22Rv1 (cell line): ENCODE measurements at regions not wholly inside any gene's neighbourhood (a gene's known extent, or its start where the extent isn't known, plus 50 kb on each side); places are given as distances from the start of the nearest gene placed in this dataset.

Experiments used
- H3K27ac ChIP-seq: fragments of 450-650 bp; 2 replicates; pipeline ENCODE4 v1.5.1; 2017
- CTCF ChIP-seq: fragments of 450-650 bp; IDR thresholded peaks from 2 replicates; pipeline ENCODE4 v1.5.1; 2017; ENCODE audit warnings: mild to moderate bottlenecking
- ZFX ChIP-seq: fragments of 450-650 bp; IDR thresholded peaks from 2 replicates; pipeline ENCODE4 v1.6.1; 2017; ENCODE audit warnings: antibody characterized with exemption, borderline replicate concordance

GRCh38 chr1:59146056-59146455 is 150.8 kb upstream of the FGGY start:
- no peak for TF ChIP-seq ZFX

DNA sequence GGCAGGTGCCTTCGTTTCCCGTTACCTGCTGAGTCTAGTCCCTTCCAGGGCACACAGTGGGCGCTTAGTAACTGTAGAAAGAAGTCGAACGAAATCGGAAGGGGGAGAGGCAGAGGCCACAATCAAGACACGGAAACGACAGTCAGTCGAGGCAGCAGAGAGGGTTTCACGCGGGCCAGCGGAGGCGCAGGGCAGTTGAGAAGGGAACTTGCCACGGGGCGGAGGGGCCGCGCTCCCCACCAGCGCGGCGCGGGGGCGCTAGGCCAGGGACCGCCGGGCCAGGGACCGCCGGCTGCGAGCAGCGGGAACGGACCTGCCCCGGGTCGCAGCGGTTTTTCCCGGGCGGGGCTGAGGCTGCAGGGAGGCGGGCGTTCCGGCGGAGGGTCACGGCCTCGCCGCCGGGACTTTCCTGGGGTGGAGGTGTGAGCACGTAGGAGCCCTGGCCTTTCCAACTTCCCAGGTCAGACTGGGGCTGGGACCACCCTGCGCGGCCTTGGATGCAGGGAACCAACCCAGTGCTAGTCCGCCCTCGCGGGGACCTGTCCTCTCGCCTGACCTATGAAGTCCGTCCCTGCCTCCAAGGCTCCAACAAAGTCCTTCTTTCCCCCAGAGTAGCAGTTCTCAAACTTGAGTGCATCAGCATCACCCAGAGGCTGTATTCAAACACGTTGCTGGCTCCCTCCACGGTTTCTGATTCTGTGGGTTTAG is 150.1 kb upstream of the FGGY start:
- TF ChIP-seq CTCF (no peak), ZFX (no peak)
- H3K27ac ChIP-seq: no peak overlapping the region

More at GRCh38 chr1:59146056-59146455, 150.8 kb upstream of the FGGY start:
- H3K27ac ChIP-seq: no peak overlapping the region

GRCh38 chr1:59149435-59149834 is 147.5 kb upstream of the FGGY start:
- TF ChIP-seq ZFX (no peak), CTCF (no peak)
- H3K27ac ChIP-seq: no peak overlapping the region

- H3K27ac ChIP-seq: no peak overlapping the region
- TF ChIP-seq CTCF (no peak), ZFX (no peak)
Measured at GRCh38 chr1:59150577-59151386, 146.1 kb upstream of the FGGY start.

DNA sequence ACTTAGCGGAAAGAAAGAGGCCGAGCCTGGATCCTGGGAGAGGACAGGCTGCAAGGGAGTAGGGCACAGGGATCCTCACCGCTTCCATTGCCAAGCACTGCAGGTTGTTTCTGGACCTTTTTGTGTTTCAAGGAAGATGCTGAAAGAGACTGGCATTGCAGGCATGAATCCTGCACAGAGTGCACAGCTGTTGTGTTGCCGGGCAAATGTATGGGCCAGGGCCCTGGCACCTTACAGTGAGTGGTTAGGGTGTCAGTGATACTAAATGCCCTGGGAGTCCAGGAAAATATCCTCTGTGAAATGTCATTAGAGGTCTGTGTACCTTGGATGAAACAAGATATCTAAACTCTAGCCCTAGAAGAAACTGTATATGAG is 145.5 kb upstream of the FGGY start:
- TF ChIP-seq ZFX (no peak), CTCF (no peak)
- H3K27ac ChIP-seq: no peak overlapping the region

DNA sequence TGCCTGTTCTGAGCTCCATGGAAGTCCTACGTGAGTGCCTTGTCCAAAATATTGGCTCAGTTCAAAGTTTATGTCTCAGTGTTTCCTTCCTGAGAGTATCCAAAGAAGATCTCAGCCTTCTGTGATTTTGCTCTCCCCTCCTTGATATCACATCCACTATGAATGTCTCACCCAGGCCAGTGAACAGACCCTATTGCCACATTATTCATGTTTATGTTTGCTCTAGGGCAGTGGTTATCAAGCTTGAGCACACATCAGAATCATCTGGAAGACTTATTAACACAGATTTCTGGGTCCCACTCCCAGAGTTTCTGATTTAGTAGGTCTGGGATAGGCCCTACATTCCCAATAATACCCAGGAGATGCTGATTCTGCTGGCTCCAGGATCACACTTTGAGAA is 145.0 kb upstream of the FGGY start:
- TF ChIP-seq CTCF: no peak
- no peak for TF ChIP-seq ZFX
- no peak overlapping the region for H3K27ac ChIP-seq

DNA sequence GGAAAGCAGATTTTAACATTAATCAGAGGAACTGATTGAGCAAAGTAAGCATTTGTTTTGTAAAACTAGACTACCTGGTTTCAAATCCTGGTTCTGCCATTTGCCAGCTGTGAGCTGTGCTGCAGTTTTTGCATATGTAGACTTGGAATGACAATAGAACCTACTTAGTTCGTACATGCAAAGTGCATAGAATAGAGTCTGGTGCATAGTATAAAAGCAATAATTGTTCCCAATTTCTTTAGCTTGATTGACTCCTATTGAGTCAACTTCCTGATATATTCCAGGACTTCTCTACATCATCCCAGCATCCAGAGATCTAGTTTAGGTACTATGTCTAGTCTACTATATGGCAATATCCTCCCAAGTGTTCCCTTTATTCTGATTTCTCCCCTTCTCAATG is 144.4 kb upstream of the FGGY start:
- no peak for TF ChIP-seq CTCF
- no peak for TF ChIP-seq ZFX
- no peak overlapping the region for H3K27ac ChIP-seq
